ENCODE measurements at regions not wholly inside any gene's neighbourhood (a gene's known extent, or its start where the extent isn't known, plus 50 kb on each side); places are given as distances from the start of the nearest gene placed in this dataset.

GRCh38 chr13:37306778-37307544, 201.5 kb upstream of the CSNK1A1L start:
- Histone ChIP-seq H3K4me1 (ENCODE audit: low read length) (no peaks in the 10 kb centered on the region), H3K27me3 (replicated peaks; ENCODE audit: insufficient read depth, low read length) (no peaks in the 10 kb centered on the region), H3F3A (ENCODE audit: insufficient read depth, low read length) (no peaks in the 10 kb centered on the region), H3K27ac (ENCODE audit: low read length) (no peak overlapping the region), H4K20me1 (ENCODE audit: insufficient read depth, low read length) (no peaks in the 10 kb centered on the region), H3K79me2 (ENCODE audit: low read length) (no peaks in the 10 kb centered on the region), H3K9ac (ENCODE audit: low read length) (no peak overlapping the region), H2AFZ (ENCODE audit: low read length) (no peak overlapping the region), H3K36me3 (replicated peaks; ENCODE audit: insufficient read depth, low read length) (no peaks in the 10 kb centered on the region), H3K4me3 (ENCODE audit: low read length) (no peak overlapping the region), H3K4me2 (ENCODE audit: low read depth, low read length) (no peak overlapping the region), H3K9me3 (replicated peaks; ENCODE audit: insufficient read depth, low read length) (no peaks in the 10 kb centered on the region), H3K9me2 (replicated peaks; ENCODE audit: insufficient read depth, low read length) (no peaks in the 10 kb centered on the region)
- DNase-seq = no peak
- TF ChIP-seq CTCF (IDR thresholded peaks at IDR 0.05; ENCODE audit: low read length) = no peak
- no peak for TF ChIP-seq EZH2 (optimal IDR thresholded peaks at IDR 0.05; ENCODE audit: low read depth, low read length)
- TF ChIP-seq EZH2phosphoT487 (IDR thresholded peaks at IDR 0.05; ENCODE audit: low read length) = no peak

DNA sequence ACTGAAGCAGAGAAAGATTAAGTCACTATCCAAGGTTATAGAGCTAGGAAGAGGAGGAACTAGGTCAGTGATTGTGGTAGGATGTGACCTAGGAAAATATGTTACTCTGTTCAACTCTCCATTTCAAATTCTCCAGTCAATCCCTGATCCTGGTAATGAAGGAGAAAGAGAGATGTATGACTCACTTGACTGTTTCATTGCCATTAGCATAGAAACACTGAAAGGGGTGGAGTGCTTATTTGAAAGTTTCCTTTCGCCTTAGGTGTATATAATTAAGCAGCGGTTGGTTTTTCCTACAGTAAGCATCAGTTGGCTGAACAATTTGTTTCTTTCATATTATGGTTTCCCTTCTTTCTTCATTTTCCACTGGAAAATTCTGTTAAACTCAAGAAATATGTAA, 198.1 kb upstream of the CSNK1A1L start:
- H3K9me2 ChIP-seq (replicated peaks; ENCODE audit: insufficient read depth, low read length) = no peaks in the 10 kb centered on the region
- H3K27me3 ChIP-seq (replicated peaks; ENCODE audit: insufficient read depth, low read length) = no peaks in the 10 kb centered on the region
- no peaks in the 10 kb centered on the region for H3F3A ChIP-seq (ENCODE audit: insufficient read depth, low read length)
- no peak overlapping the region for H2AFZ ChIP-seq (ENCODE audit: low read length)
- no peak for DNase-seq
- TF ChIP-seq EZH2phosphoT487 (IDR thresholded peaks at IDR 0.05; ENCODE audit: low read length) = no peak
- TF ChIP-seq EZH2 (optimal IDR thresholded peaks at IDR 0.05; ENCODE audit: low read depth, low read length) = no peak
- TF ChIP-seq CTCF (IDR thresholded peaks at IDR 0.05; ENCODE audit: low read length) = no peak
- no peak overlapping the region for H3K9ac ChIP-seq (ENCODE audit: low read length)
- H3K36me3 ChIP-seq (replicated peaks; ENCODE audit: insufficient read depth, low read length) = no peaks in the 10 kb centered on the region
- no peaks in the 10 kb centered on the region for H4K20me1 ChIP-seq (ENCODE audit: insufficient read depth, low read length)
- H3K4me2 ChIP-seq (ENCODE audit: low read depth, low read length) = no peak overlapping the region
- no peaks in the 10 kb centered on the region for H3K4me1 ChIP-seq (ENCODE audit: low read length)
- no peaks in the 10 kb centered on the region for H3K9me3 ChIP-seq (replicated peaks; ENCODE audit: insufficient read depth, low read length)
- H3K79me2 ChIP-seq (ENCODE audit: low read length) = no peaks in the 10 kb centered on the region
- H3K27ac ChIP-seq (ENCODE audit: low read length) = no peak overlapping the region
- no peak overlapping the region for H3K4me3 ChIP-seq (ENCODE audit: low read length)

- TF ChIP-seq CTCF (IDR thresholded peaks at IDR 0.05; ENCODE audit: low read length) (no peak), EZH2phosphoT487 (IDR thresholded peaks at IDR 0.05; ENCODE audit: low read length) (no peak), EZH2 (optimal IDR thresholded peaks at IDR 0.05; ENCODE audit: low read depth, low read length) (no peak)
- Histone ChIP-seq H3K27ac (ENCODE audit: low read length) (no peak overlapping the region), H3K79me2 (ENCODE audit: low read length) (no peaks in the 10 kb centered on the region), H3K4me1 (ENCODE audit: low read length) (no peaks in the 10 kb centered on the region), H3K4me2 (ENCODE audit: low read depth, low read length) (no peak overlapping the region), H3K27me3 (replicated peaks; ENCODE audit: insufficient read depth, low read length) (no peaks in the 10 kb centered on the region), H2AFZ (ENCODE audit: low read length) (no peak overlapping the region), H3K9me2 (replicated peaks; ENCODE audit: insufficient read depth, low read length) (no peaks in the 10 kb centered on the region), H3K36me3 (replicated peaks; ENCODE audit: insufficient read depth, low read length) (no peaks in the 10 kb centered on the region), H3F3A (ENCODE audit: insufficient read depth, low read length) (no peaks in the 10 kb centered on the region), H3K4me3 (ENCODE audit: low read length) (no peak overlapping the region), H3K9me3 (replicated peaks; ENCODE audit: insufficient read depth, low read length) (no peaks in the 10 kb centered on the region), H3K9ac (ENCODE audit: low read length) (no peak overlapping the region), H4K20me1 (ENCODE audit: insufficient read depth, low read length) (no peaks in the 10 kb centered on the region)
- DNase-seq = no peak
Measured at GRCh38 chr13:37302686-37303085, 197.2 kb upstream of the CSNK1A1L start.
